Common myeloid progenitor, CD34-positive (primary cell): ENCODE measurements at regions not wholly inside any gene's neighbourhood (a gene's known extent, or its start where the extent isn't known, plus 50 kb on each side); places are given as distances from the start of the nearest gene placed in this dataset.

ENCODE experiments used
- CTCF ChIA-PET: fragments of 350-600 bp; sonication (Branson Sonifier 250); formaldehyde crosslinking; loops from one replicate; lab custom pipeline; 2021; ENCODE audit warnings: antibody characterized with exemption; lab: Charles Lee
- POLR2A ChIA-PET: fragments of 350-600 bp; sonication (Branson Sonifier 250); formaldehyde crosslinking; loops from one replicate; lab custom pipeline; 2021; ENCODE audit warnings: antibody characterized with exemption; lab: Charles Lee
- DNase-seq, 3 donors: peaks; one replicate each; pipeline versions ENCODE4 v3.0.0 to v3.0.0-alpha.2; 2013
- H3K27ac ChIP-seq, 2 experiments: 1 replicate in 1 of 2; 2 replicates in 1 of 2; pipeline ENCODE4 v1.7.0; 2013; ENCODE audit warnings: inconsistent platforms in 2 of 2, low read length in 2 of 2, mild to moderate bottlenecking in 2 of 2, low read depth in 1 of 2, moderate library complexity in 1 of 2; ENCODE audit not compliant: severe bottlenecking in 2 of 2, insufficient read depth in 1 of 2, poor library complexity in 1 of 2
- H3K27me3 ChIP-seq, 5 experiments: replicated peaks in 2 of 5; 1 replicate in 3 of 5; 2 replicates in 2 of 5; pipeline versions ENCODE4 v1.6.1 to v1.7.0; 2013; ENCODE audit warnings: low read length in 4 of 5, mild to moderate bottlenecking in 2 of 5, moderate library complexity in 2 of 5, inconsistent platforms in 1 of 5; ENCODE audit not compliant: insufficient read depth in 5 of 5, control insufficient read depth in 4 of 5
- H3K36me3 ChIP-seq, 4 experiments: 1 replicate in 2 of 4; 2 replicates in 2 of 4; pipeline versions ENCODE4 v1.6.1 to v1.7.0; 2013; ENCODE audit warnings: low read length in 3 of 4, control low read depth in 1 of 4, mild to moderate bottlenecking in 1 of 4; ENCODE audit not compliant: control insufficient read depth in 4 of 4, insufficient read depth in 4 of 4
- H3K4me1 ChIP-seq, 4 experiments: 1 replicate in 3 of 4; 2 replicates in 1 of 4; pipeline versions ENCODE4 v1.6.1 to v1.7.1; 2013; ENCODE audit warnings: low read length in 3 of 4, mild to moderate bottlenecking in 3 of 4, control low read depth in 1 of 4, inconsistent platforms in 1 of 4, moderate library complexity in 1 of 4; ENCODE audit not compliant: control insufficient read depth in 4 of 4, insufficient read depth in 4 of 4; ENCODE audit errors: control extremely low read depth in 1 of 4
- H3K4me3 ChIP-seq, 7 experiments: 1 replicate in 4 of 7; 2 replicates in 3 of 7; pipeline versions ENCODE4 v1.5.1 to v1.7.0; 2013; ENCODE audit warnings: mild to moderate bottlenecking in 7 of 7, low read length in 6 of 7, moderate library complexity in 6 of 7, inconsistent platforms in 2 of 7, low read depth in 2 of 7, control low read depth in 1 of 7; ENCODE audit not compliant: insufficient read depth in 4 of 7, control insufficient read depth in 1 of 7; ENCODE audit errors: extremely low read depth in 1 of 7
- H3K9me3 ChIP-seq, 5 experiments: 1 replicate in 4 of 5; 2 replicates in 1 of 5; pipeline versions ENCODE4 v1.6.1 to v1.7.1; 2013; ENCODE audit warnings: low read length in 4 of 5, mild to moderate bottlenecking in 2 of 5, inconsistent platforms in 1 of 5, low read depth in 1 of 5, moderate library complexity in 1 of 5; ENCODE audit not compliant: control insufficient read depth in 4 of 5, insufficient read depth in 2 of 5; ENCODE audit errors: control extremely low read depth in 1 of 5
- WGBS: methylation state at CpG from one replicate; pipeline ENCODE4 v1.1.5; 2013; ENCODE audit not compliant: insufficient coverage; 5-methylcytosine and 5-hydroxymethylcytosine counted together

DNA sequence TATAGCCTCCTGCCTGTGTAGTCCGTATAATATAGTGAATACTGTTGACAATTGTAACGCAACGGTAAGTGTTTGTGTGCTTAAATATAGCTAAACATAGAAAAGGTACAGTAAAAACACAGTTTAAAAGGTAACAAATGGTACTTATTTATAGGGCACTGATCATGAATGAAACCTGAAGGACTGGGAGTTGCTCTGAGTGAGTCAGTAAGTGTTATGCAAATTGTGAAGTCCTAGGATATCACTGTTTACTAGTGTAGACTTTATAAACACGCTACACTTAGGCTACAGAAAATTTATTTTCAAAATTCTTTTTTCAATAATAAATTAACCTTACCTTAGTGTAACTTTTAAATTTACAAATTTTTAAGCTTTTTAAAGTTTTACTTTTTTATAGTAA is 1090.1 kb downstream of the CDH9 start:
- no CpG with 5 or more reads among the region's 4 CpGs for WGBS
- H3K4me3 ChIP-seq, result no peak overlapping the region
- H3K27me3 ChIP-seq, result no peaks in the 10 kb centered on the region
- CTCF ChIA-PET, result no interaction called here
- H3K36me3 ChIP-seq, result no peaks in the 10 kb centered on the region
- no peak for DNase-seq
- H3K9me3 ChIP-seq, result no peaks in the 10 kb centered on the region
- H3K27ac ChIP-seq, result no peak overlapping the region
- POLR2A ChIA-PET, result no interaction called here
- H3K4me1 ChIP-seq, result no peaks in the 10 kb centered on the region

DNA sequence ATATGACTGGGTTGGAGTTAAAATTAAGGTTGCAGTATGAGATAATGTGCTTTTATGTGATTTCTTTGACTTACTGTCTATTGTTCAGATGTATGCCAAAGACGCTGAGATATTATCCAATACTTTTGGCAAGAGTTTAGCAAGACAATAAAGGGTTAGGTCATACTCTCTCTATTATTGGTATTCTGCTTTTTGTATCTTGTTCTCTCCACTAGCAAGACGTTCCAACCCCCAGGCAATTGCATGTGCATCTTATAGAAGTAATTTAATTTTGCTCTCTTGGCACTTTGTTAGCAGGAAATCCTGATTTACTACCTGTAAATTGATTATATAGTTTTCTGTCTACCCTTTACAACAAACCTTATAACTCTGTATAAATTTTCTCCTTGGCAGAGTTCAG is 1093.6 kb downstream of the CDH9 start:
- ChIA-PET POLR2A (no interaction called here), CTCF (no interaction called here)
- H3K4me3 ChIP-seq, result no peak overlapping the region
- no peak overlapping the region for H3K27ac ChIP-seq
- no peak for DNase-seq
- H3K9me3 ChIP-seq, result no peaks in the 10 kb centered on the region
- no peaks in the 10 kb centered on the region for H3K27me3 ChIP-seq
- no peaks in the 10 kb centered on the region for H3K36me3 ChIP-seq
- H3K4me1 ChIP-seq, result no peaks in the 10 kb centered on the region
- no CpG with 5 or more reads among the region's 2 CpGs for WGBS

DNA sequence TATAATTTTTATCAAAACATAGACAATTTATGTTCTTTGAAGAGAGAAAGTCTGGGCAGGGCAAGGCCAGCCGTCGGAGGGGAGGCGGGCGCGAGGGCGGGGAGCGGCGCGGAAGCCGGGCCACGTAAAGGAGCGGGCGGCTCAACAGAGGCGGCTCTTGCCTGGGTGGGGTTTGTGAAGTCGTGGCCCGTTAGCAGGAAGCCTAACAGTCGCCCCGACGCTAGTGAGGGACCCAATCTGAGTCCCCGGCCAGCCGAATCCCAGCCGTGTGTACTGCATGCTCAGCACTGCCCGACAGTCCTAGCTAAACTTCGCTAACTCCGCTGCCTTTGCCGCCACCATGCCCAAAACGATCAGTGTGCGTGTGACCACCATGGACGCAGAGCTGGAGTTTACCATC is 1129.2 kb downstream of the CDH9 start:
- H3K4me3 ChIP-seq, result no peak overlapping the region
- ChIA-PET CTCF (interaction anchor here (1.4 kb wide), 1 partner anchor 19 kb away, joined by 4 read pairs; no protein-coding TSS in a partner anchor), POLR2A (no interaction called here)

DNA sequence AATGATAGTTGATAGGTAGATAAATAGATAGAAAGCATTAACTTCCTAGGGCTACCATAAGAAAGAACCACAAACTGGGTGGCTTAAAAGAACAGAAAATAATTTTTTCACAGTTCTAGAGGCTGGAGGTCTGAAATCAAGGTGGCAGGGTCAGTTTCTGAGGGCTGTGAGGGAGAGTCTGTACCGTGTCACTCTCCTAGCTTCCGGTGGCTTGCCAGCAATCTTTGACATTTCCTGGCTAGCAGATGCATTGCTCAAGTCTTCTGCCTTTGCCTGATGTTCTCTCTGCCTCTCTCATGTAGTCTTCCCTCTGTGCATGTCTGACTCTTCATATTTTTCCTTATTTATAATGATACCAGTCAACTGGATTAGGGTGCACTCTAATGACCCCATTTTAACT is 1132.7 kb downstream of the CDH9 start:
- H3K4me3 ChIP-seq, result no peak overlapping the region
- H3K27ac ChIP-seq, result no peak overlapping the region
- no peaks in the 10 kb centered on the region for H3K4me1 ChIP-seq
- CTCF ChIA-PET, result no interaction called here
- 73% methylated on average over 2 of the region's 2 CpGs for WGBS
- no peaks in the 10 kb centered on the region for H3K9me3 ChIP-seq
- no peak for DNase-seq
- H3K36me3 ChIP-seq, result no peaks in the 10 kb centered on the region
- POLR2A ChIA-PET, result no interaction called here
- H3K27me3 ChIP-seq, result no peaks in the 10 kb centered on the region

More for the DNA sequence above, 1129.2 kb downstream of the CDH9 start:
- 95% methylated on average over 25 of the region's 29 CpGs for WGBS
- Histone ChIP-seq H3K9me3 (peaks cover 0 to 2% (median 0%) of the 10 kb centered on the region in 5 experiments), H3K27me3 (no peaks in the 10 kb centered on the region), H3K4me1 (no peaks in the 10 kb centered on the region), H3K27ac (no peak overlapping the region), H3K36me3 (no peaks in the 10 kb centered on the region)
- DNase-seq, result no peak

DNA sequence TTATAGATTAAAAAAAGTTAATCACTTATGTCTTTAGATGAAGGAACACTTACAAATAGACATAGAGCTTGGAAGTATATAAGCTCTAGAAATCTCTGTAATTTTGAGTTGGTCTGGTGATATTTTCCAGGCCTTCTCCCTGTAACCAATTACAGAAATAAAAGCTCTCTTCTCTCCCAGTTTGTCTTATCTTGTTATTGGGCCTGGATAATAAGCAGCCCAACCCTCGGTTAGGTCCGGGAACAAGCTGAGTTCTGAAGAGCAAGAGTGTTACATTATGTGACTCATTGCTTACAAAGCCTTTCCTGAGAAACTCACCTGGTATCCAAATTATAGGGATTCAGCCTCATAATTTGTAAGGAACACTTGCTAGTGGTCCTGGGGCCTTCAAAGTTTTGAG is 1146.2 kb downstream of the CDH9 start:
- Histone ChIP-seq H3K4me1 (no peaks in the 10 kb centered on the region), H3K27me3 (no peaks in the 10 kb centered on the region), H3K36me3 (no peaks in the 10 kb centered on the region), H3K4me3 (no peak overlapping the region), H3K27ac (no peak overlapping the region), H3K9me3 (no peaks in the 10 kb centered on the region)
- no peak for DNase-seq
- 88% methylated on average over 2 of the region's 2 CpGs for WGBS
- CTCF ChIA-PET, result no interaction called here
- POLR2A ChIA-PET, result no interaction called here

GRCh38 chr5:25891691-25892090 is 1146.7 kb downstream of the CDH9 start:
- DNase-seq, result no peak
- Histone ChIP-seq H3K4me1 (no peaks in the 10 kb centered on the region), H3K27ac (no peak overlapping the region), H3K9me3 (no peaks in the 10 kb centered on the region), H3K36me3 (no peaks in the 10 kb centered on the region), H3K27me3 (no peaks in the 10 kb centered on the region), H3K4me3 (no peak overlapping the region)
- POLR2A ChIA-PET, result no interaction called here
- 75% methylated on average over 2 of the region's 2 CpGs for WGBS
- CTCF ChIA-PET, result no interaction called here

GRCh38 chr5:25881318-25882036 is 1156.9 kb downstream of the CDH9 start:
- Histone ChIP-seq H3K4me3 (no peak overlapping the region), H3K27me3 (no peaks in the 10 kb centered on the region), H3K36me3 (no peaks in the 10 kb centered on the region), H3K27ac (no peak overlapping the region), H3K4me1 (no peaks in the 10 kb centered on the region), H3K9me3 (no peaks in the 10 kb centered on the region)
- WGBS, result 96% methylated on average over 6 of the region's 6 CpGs
- CTCF ChIA-PET, result no interaction called here
- no peak for DNase-seq
- POLR2A ChIA-PET, result no interaction called here
